Lower lobe of right lung (tissue), 2 donors: ENCODE measurements at regions not wholly inside any gene's neighbourhood (a gene's known extent, or its start where the extent isn't known, plus 50 kb on each side); places are given as distances from the start of the nearest gene placed in this dataset.
"Not testable (repeated sequence)": the region's sequence is repeated elsewhere in the genome, so short reads cannot be mapped to it uniquely, and the experiment has no call there.

ENCODE experiments used
- ATAC-seq, 2 donors: fragments of 200-7000 bp; cut with Tn5 transposase; one replicate each; pipeline ENCODE4 v1.9.1; 2020 to 2022; ENCODE audit warnings: mild to moderate bottlenecking in 2 of 2, moderate library complexity in 2 of 2
- DNase-seq: peaks from one replicate; pipeline ENCODE4 v3.0.0-alpha.2; 2020
- H3K27ac ChIP-seq: fragments of 200-600 bp; one replicate; pipeline ENCODE4 v1.8.0; 2022
- H3K27me3 ChIP-seq: fragments of 200-600 bp; one replicate; pipeline ENCODE4 v1.8.0; 2022; ENCODE audit warnings: low read depth
- H3K36me3 ChIP-seq: fragments of 200-600 bp; one replicate; pipeline ENCODE4 v1.8.0; 2022; ENCODE audit warnings: mild to moderate bottlenecking
- H3K4me1 ChIP-seq: fragments of 200-600 bp; one replicate; pipeline ENCODE4 v1.8.0; 2022
- H3K4me3 ChIP-seq: fragments of 200-600 bp; one replicate; pipeline ENCODE4 v1.8.0; 2022; ENCODE audit warnings: mild to moderate bottlenecking
- H3K9me3 ChIP-seq: fragments of 200-600 bp; one replicate; pipeline ENCODE4 v1.8.0; 2022
- intact Hi-C: fragments of 100-400 bp; cut with DNase I; formaldehyde crosslinking; loops from one replicate; pipeline ENCODE4 v1.11.0; 2022
- TF ChIP-seq, protein P1 (sequence below): fragments of 200-600 bp; IDR thresholded peaks from one replicate; pipeline ENCODE4 v1.8.0; 2022; ENCODE audit warnings: antibody characterized with exemption, mild to moderate bottlenecking
- donor health status: DM: no; HTN: yes; CAD: no; lungs with severe emphysema.

DNA sequence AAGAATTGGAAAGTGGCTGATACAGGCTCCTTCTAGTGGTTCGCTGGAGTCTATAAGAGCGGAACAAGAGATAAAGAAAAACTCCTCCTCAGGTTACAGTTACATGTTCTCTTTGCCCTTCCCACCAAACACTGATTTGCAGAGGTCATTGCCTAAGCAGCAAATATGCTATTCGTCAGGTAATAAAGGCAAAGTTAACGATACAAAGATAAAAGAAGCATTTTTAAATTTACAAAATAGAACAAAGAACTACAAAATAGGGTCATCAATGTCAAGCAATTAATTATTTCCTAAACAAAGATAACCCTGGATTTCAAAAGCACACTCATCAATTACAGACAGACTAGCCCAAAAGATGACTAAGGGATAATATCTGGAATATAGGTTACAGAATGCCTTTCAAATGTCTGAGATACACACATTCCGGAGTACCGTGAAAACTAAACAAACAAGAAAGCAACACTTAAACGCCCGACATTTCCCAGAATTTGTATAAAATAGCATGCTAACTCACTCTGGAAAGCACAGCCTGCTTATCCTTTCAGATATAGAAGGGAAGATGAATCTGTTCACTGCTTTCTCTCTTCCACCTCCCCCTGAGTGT, 186.4 kb downstream of the MREG start:
- intact Hi-C loops: no loop called here
- H3K9me3 ChIP-seq: no peaks in the 10 kb centered on the region
- DNase-seq: no peak
- H3K36me3 ChIP-seq: no peaks in the 10 kb centered on the region
- no peaks in the 10 kb centered on the region for H3K27me3 ChIP-seq
- TF ChIP-seq, protein P1, sequence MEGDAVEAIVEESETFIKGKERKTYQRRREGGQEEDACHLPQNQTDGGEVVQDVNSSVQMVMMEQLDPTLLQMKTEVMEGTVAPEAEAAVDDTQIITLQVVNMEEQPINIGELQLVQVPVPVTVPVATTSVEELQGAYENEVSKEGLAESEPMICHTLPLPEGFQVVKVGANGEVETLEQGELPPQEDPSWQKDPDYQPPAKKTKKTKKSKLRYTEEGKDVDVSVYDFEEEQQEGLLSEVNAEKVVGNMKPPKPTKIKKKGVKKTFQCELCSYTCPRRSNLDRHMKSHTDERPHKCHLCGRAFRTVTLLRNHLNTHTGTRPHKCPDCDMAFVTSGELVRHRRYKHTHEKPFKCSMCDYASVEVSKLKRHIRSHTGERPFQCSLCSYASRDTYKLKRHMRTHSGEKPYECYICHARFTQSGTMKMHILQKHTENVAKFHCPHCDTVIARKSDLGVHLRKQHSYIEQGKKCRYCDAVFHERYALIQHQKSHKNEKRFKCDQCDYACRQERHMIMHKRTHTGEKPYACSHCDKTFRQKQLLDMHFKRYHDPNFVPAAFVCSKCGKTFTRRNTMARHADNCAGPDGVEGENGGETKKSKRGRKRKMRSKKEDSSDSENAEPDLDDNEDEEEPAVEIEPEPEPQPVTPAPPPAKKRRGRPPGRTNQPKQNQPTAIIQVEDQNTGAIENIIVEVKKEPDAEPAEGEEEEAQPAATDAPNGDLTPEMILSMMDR: no peak
- ATAC-seq: no peak
- H3K4me1 ChIP-seq: peaks cover 17% of the 10 kb centered on the region
- no peak overlapping the region for H3K4me3 ChIP-seq
- no peak overlapping the region for H3K27ac ChIP-seq

DNA sequence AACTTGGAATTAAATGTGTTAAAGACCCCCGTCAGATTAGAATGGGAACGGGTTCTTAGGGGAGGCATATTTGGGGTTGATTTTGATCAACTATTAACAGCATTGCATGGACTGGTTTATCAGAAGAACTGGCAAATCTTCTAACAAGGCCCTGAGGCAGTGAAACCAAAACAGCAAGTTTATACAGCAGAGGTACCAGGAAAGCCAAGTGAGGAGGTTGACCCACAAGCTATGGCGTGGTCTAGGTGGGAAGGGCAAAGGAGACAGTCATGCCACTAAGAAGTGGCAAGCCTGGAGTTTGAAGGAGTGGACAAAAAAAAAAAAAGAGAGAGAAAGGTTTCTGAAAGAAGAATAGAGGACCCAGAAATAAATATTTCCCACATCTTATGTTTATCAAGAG, 187.0 kb downstream of the MREG start:
- H3K27me3 ChIP-seq: no peaks in the 10 kb centered on the region
- DNase-seq: no peak
- H3K4me3 ChIP-seq: no peak overlapping the region
- intact Hi-C loops: no loop called here
- H3K36me3 ChIP-seq: no peaks in the 10 kb centered on the region
- TF ChIP-seq, protein P1: no peak
- no peak overlapping the region for H3K27ac ChIP-seq
- peaks cover 12% of the 10 kb centered on the region for H3K4me1 ChIP-seq
- ATAC-seq: no peak
- H3K9me3 ChIP-seq: no peaks in the 10 kb centered on the region

DNA sequence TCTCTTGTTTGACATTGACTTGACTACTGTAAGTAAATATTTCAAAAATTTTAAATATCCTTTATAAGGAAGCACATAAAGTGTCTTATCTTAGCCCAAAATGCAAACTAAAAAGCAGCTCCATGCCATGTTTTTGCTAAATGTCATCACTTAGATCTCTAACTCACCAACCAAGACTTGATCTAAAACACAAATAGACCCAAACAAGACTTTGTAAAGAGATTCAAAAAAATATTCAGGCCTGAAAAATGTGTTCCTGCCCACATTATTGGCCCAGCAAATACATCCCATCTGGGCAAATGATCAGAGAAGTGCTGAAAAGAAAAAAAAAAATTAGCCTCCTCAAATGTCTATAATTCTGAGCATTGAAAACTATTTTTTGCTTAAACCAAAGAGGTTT, 187.6 kb downstream of the MREG start:
- peaks cover 10% of the 10 kb centered on the region for H3K4me1 ChIP-seq
- no peak for DNase-seq
- no peaks in the 10 kb centered on the region for H3K9me3 ChIP-seq
- no peak for ATAC-seq
- H3K27ac ChIP-seq: no peak overlapping the region
- no peaks in the 10 kb centered on the region for H3K27me3 ChIP-seq
- no peak overlapping the region for H3K4me3 ChIP-seq
- H3K36me3 ChIP-seq: no peaks in the 10 kb centered on the region
- TF ChIP-seq, protein P1: no peak
- intact Hi-C loops: no loop called here

- H3K27me3 ChIP-seq, ATAC-seq, H3K36me3 ChIP-seq, intact Hi-C loops, DNase-seq, H3K9me3 ChIP-seq, H3K4me1 ChIP-seq, H3K27ac ChIP-seq, H3K4me3 ChIP-seq: not testable (repeated sequence)
Observed at GRCh38 chr2:215821298-215821697, 192.1 kb downstream of the MREG start.

DNA sequence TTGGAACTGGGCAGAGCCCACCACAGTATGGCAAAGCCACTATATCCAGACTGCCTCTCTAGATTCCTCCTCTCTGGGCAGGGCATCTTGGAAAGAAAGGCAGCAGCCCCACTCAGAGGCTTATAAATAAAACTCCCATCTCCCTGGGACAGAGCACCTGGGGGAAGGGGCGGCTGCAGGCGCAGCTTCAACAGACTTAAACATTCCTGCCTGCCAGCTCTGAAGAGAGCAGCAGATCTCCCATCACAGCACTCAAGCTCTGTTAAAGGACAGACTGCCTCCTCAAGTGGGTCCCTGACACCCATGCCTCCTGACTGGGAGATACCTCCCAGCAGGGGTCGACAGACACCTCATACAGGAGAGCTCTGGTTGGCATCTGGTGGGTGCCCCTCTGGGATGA, 193.6 kb downstream of the MREG start:
- H3K36me3 ChIP-seq, intact Hi-C loops, H3K9me3 ChIP-seq, ATAC-seq, H3K4me3 ChIP-seq, H3K27me3 ChIP-seq, H3K27ac ChIP-seq, DNase-seq, H3K4me1 ChIP-seq: not testable (repeated sequence)

DNA sequence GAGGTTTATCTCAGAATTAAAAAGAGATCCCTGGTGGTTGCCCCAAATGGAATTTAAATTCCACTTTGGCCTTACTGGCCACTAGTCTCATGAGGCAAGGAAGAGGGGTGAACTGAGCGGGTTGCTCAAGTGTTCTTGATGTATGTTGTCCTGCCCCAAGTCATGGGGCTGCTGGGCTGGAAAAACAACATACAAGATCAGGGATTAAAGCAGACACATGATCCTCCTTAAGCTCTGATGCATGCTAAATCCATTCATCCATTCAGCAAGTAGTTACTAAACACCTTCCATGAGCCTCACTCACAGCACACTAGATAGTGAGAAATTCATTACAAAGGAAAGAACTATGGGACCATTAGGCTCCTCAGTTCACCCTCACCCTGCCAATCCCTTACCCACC, 196.3 kb downstream of the MREG start:
- ATAC-seq (no peak), DNase-seq (no peak)
- no peaks in the 10 kb centered on the region for H3K9me3 ChIP-seq
- H3K27ac ChIP-seq: no peak overlapping the region
- H3K4me1 ChIP-seq: peaks cover 3% of the 10 kb centered on the region
- intact Hi-C loops: no loop called here
- H3K27me3 ChIP-seq: no peaks in the 10 kb centered on the region
- TF ChIP-seq, protein P1: no peak
- H3K4me3 ChIP-seq: no peak overlapping the region
- no peaks in the 10 kb centered on the region for H3K36me3 ChIP-seq

- intact Hi-C loops: no loop called here
- H3K27me3 ChIP-seq: no peaks in the 10 kb centered on the region
- no peaks in the 10 kb centered on the region for H3K36me3 ChIP-seq
- H3K4me3 ChIP-seq: no peak overlapping the region
- H3K27ac ChIP-seq: no peak overlapping the region
- TF ChIP-seq, protein P1: no peak
- H3K4me1 ChIP-seq: peaks cover 7% of the 10 kb centered on the region
- ATAC-seq: no peak
- H3K9me3 ChIP-seq: no peaks in the 10 kb centered on the region
- no peak for DNase-seq
Observed at GRCh38 chr2:215816424-215816823, 196.9 kb downstream of the MREG start.
